Activated T-cell treated with anti-CD3 and anti-CD28 coated beads, Interleukin-2, amount 50 U/mL, for 72 hours (primary cell): ENCODE measurements at regions not wholly inside any gene's neighbourhood (a gene's known extent, or its start where the extent isn't known, plus 50 kb on each side); places are given as distances from the start of the nearest gene placed in this dataset.

ENCODE experiments used
- ATAC-seq, 2 donors: fragments of 150-1000 bp; cut with Tn5 transposase; replicated peaks in 1 of 2; 2 replicates each; pipeline ENCODE4 v1.10.0; 2021; ENCODE audit warnings: moderate library complexity in 2 of 2, mild to moderate bottlenecking in 1 of 2
- DNase-seq, 2 donors: peaks; one replicate each; pipeline ENCODE4 v3.0.0; 2021 to 2022; ENCODE audit warnings: mixed read lengths in 1 of 2
- H3K27ac Mint-ChIP-seq: one replicate; pipeline ENCODE4 v1.8.0; 2022; ENCODE audit warnings: mild to moderate bottlenecking, moderate library complexity, mixed read lengths
- H3K27me3 Mint-ChIP-seq: one replicate; pipeline ENCODE4 v1.8.0; 2022; ENCODE audit warnings: low read depth, mixed read lengths
- H3K36me3 Mint-ChIP-seq, 2 donors: one replicate each; pipeline ENCODE4 v1.8.0; 2022; ENCODE audit warnings: mixed read lengths in 2 of 2, mild to moderate bottlenecking in 1 of 2; ENCODE audit not compliant: insufficient read depth in 2 of 2
- H3K4me1 Mint-ChIP-seq: one replicate; pipeline ENCODE4 v1.8.0; 2022; ENCODE audit warnings: low read depth, mixed read lengths
- H3K4me3 Mint-ChIP-seq, 2 donors: one replicate each; pipeline ENCODE4 v1.8.0; 2022; ENCODE audit warnings: mild to moderate bottlenecking in 2 of 2, mixed read lengths in 2 of 2, moderate library complexity in 2 of 2
- H3K9me3 Mint-ChIP-seq, 2 donors: one replicate each; pipeline ENCODE4 v1.8.0; 2022; ENCODE audit warnings: mixed read lengths in 2 of 2

- no peaks in the 10 kb centered on the region for H3K36me3 Mint-ChIP-seq
- no peaks in the 10 kb centered on the region for H3K27me3 Mint-ChIP-seq
- no peak overlapping the region for H3K4me3 Mint-ChIP-seq
These were observed 1274.7 kb upstream of the CADM2 start for GRCh38 chr3:83683937-83684598.

DNA sequence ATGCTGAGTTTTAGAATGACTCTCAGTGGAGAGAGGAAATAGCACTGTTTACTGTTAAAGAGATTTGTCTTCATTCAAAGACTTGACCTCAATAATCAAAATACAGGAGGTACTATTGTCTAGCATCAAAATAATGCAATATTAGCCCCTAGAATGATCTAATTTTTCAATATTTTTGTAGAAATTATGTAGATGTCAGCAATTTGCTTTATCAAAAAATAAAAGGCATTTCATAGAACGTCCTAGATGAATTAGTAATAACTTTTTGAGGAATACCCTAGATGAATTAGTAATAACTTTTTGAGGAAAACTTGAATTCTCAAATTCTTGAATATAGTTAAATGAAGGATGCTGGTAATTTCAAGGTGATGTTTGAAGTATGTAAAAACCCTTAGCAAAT, 1252.1 kb upstream of the CADM2 start:
- H3K9me3 Mint-ChIP-seq, result peaks cover 6 to 7% of the 10 kb centered on the region in 2 donors
- ATAC-seq, result no peak
- DNase-seq, result no peak
- H3K27ac Mint-ChIP-seq, result no peak overlapping the region
- H3K4me3 Mint-ChIP-seq, result no peak overlapping the region
- no peaks in the 10 kb centered on the region for H3K4me1 Mint-ChIP-seq
- H3K36me3 Mint-ChIP-seq, result peaks cover 0 to 2% of the 10 kb centered on the region in 2 donors
- H3K27me3 Mint-ChIP-seq, result no peaks in the 10 kb centered on the region

More at GRCh38 chr3:83683937-83684598, 1274.7 kb upstream of the CADM2 start:
- Mint-ChIP-seq H3K4me1 (no peaks in the 10 kb centered on the region), H3K9me3 (peaks cover 4 to 13% of the 10 kb centered on the region in 2 donors), H3K27ac (no peak overlapping the region)
- ATAC-seq, result no peak
- DNase-seq, result no peak

DNA sequence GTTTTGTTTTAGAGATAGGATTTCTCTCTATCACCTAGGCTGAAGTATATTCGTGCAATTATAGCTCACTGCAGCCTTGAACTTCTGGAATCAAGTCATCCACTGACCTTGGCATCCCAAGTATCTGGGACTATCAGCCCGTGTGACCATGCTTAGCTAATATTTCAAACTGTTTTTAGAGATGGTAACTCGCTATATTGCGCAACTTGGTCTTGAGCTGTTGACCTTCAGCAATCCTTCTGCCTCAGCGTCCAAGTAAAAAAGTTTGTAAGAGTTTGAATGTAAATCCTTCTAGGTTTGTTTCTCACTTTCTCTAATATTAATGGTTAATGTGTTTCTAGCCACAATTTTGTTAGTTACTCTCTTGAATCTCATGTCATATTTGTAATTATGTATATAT, 1243.5 kb upstream of the CADM2 start:
- DNase-seq (no peak), ATAC-seq (no peak)
- H3K4me3 Mint-ChIP-seq, result no peak overlapping the region
- H3K36me3 Mint-ChIP-seq, result no peaks in the 10 kb centered on the region
- H3K27ac Mint-ChIP-seq, result no peak overlapping the region
- no peaks in the 10 kb centered on the region for H3K27me3 Mint-ChIP-seq
- no peaks in the 10 kb centered on the region for H3K4me1 Mint-ChIP-seq
- peaks cover 2 to 10% of the 10 kb centered on the region in 2 donors for H3K9me3 Mint-ChIP-seq

DNA sequence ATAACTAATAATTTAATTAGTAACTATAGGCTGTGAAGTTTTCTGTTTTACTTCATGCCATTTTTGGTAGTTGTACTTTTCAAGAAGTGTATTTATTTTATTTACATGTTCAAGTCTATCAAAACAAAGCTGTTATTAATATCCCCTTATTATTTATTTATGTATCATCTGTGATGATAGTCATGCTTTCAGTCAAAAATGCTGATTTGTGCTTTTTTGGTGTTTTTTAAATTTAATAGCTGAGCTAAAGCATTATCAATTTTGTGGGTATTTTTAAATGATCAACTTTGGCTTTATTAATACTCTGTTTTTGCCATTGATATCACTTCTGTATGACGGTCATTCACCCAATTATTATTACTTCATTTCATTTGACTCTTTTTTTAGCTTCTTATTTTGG, 1229.2 kb upstream of the CADM2 start:
- DNase-seq (no peak), ATAC-seq (no peak)
- Mint-ChIP-seq H3K36me3 (peaks cover 0 to 2% of the 10 kb centered on the region in 2 donors), H3K4me3 (no peak overlapping the region), H3K27me3 (no peaks in the 10 kb centered on the region), H3K9me3 (peaks cover 2 to 11% of the 10 kb centered on the region in 2 donors), H3K4me1 (no peaks in the 10 kb centered on the region), H3K27ac (no peak overlapping the region)

DNA sequence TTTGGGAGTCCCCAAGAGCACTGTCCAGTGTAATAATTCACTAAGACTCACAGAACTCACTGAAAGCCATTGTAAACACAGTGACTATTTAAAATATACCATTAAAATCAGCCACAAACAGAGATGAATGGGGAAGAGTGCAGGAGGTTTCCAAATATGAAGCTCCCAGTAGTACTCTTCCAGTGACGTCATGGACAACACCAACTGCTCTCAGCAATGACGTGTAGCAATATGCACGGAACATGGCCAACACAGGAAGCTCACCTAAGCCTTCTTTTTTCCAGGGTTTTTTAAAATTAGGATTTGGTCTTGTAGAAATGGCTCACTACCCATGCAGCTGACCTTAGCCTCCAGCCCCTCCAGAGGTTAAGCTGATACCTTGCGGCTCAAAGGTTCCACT, 1224.1 kb upstream of the CADM2 start:
- H3K27me3 Mint-ChIP-seq, result no peaks in the 10 kb centered on the region
- H3K4me3 Mint-ChIP-seq, result no peak overlapping the region
- no peak for ATAC-seq
- no peak overlapping the region for H3K27ac Mint-ChIP-seq
- DNase-seq, result no peak
- no peaks in the 10 kb centered on the region for H3K4me1 Mint-ChIP-seq
- no peaks in the 10 kb centered on the region for H3K36me3 Mint-ChIP-seq
- no peaks in the 10 kb centered on the region for H3K9me3 Mint-ChIP-seq

GRCh38 chr3:83738202-83738601, 1220.6 kb upstream of the CADM2 start:
- H3K9me3 Mint-ChIP-seq, result peaks cover 0 to 3% of the 10 kb centered on the region in 2 donors
- ATAC-seq, result no peak
- H3K4me1 Mint-ChIP-seq, result no peaks in the 10 kb centered on the region

DNA sequence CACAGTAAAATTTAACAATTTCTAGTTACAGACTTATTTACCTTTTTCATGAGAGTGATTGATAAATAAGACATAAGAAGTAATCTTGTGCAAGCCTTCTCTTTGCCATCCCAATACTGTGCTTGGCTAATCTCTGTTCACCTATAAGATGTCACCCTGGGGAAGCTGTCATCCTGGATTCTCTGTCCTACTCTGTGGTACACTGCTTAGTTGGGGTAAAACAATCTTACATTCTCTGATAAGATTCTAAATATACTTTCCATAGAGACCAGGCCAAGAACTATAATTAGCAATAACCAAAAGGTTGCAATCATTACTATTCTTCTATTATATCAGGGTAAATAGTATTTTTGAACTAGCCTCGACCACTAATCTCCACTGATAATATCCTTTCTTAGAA, 1218.3 kb upstream of the CADM2 start:
- DNase-seq (no peak), ATAC-seq (no peak)
- Mint-ChIP-seq H3K27ac (no peak overlapping the region), H3K27me3 (no peaks in the 10 kb centered on the region), H3K36me3 (peaks cover 0 to 1% of the 10 kb centered on the region in 2 donors), H3K9me3 (peaks cover 2 to 7% of the 10 kb centered on the region in 2 donors), H3K4me1 (no peaks in the 10 kb centered on the region), H3K4me3 (no peak overlapping the region)

More at GRCh38 chr3:83738202-83738601, 1220.6 kb upstream of the CADM2 start:
- Mint-ChIP-seq H3K27ac (no peak overlapping the region), H3K4me3 (no peak overlapping the region), H3K36me3 (peaks cover 0 to 1% of the 10 kb centered on the region in 2 donors), H3K27me3 (no peaks in the 10 kb centered on the region)
- no peak for DNase-seq

DNA sequence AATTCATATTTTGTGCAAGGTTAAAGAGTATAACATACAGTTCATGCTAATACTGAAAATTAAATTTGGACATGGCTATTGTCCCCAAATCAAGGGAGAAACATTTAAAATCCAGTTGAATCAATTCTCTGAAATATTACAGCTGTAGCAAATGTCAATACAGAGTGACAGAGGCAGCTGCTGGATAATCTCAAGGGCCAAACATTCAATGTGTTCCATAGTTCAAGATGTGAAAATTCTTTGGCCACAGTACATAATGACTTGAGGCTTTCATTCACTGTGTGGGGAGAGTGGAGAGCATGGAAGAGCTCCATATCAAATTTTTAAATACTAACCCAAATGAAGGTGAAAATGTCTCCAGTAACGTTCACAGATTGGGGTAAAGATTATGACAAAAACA, 1192.8 kb upstream of the CADM2 start:
- Mint-ChIP-seq H3K4me3 (no peak overlapping the region), H3K27me3 (no peaks in the 10 kb centered on the region), H3K4me1 (no peaks in the 10 kb centered on the region)

GRCh38 chr3:83769791-83770663, 1188.8 kb upstream of the CADM2 start:
- ATAC-seq (no peak), DNase-seq (no peak)
- Mint-ChIP-seq H3K4me1 (no peaks in the 10 kb centered on the region), H3K27me3 (no peaks in the 10 kb centered on the region), H3K4me3 (no peak overlapping the region), H3K9me3 (peaks cover under 1 to 3% of the 10 kb centered on the region in 2 donors), H3K36me3 (no peaks in the 10 kb centered on the region), H3K27ac (no peak overlapping the region)

More for the DNA sequence above, 1192.8 kb upstream of the CADM2 start:
- peaks cover 3 to 6% of the 10 kb centered on the region in 2 donors for H3K9me3 Mint-ChIP-seq
- ATAC-seq, result no peak
- DNase-seq, result no peak
- H3K36me3 Mint-ChIP-seq, result no peaks in the 10 kb centered on the region
- no peak overlapping the region for H3K27ac Mint-ChIP-seq

- DNase-seq, result no peak
- no peak for ATAC-seq
- Mint-ChIP-seq H3K4me1 (no peaks in the 10 kb centered on the region), H3K36me3 (no peaks in the 10 kb centered on the region), H3K27ac (no peak overlapping the region), H3K9me3 (peaks cover 0 to 1% of the 10 kb centered on the region in 2 donors), H3K4me3 (no peak overlapping the region), H3K27me3 (no peaks in the 10 kb centered on the region)
These were observed 1188.0 kb upstream of the CADM2 start for GRCh38 chr3:83770664-83771402.

GRCh38 chr3:83802801-83803200, 1156.0 kb upstream of the CADM2 start:
- Mint-ChIP-seq H3K27me3 (no peaks in the 10 kb centered on the region), H3K36me3 (no peaks in the 10 kb centered on the region), H3K4me1 (no peaks in the 10 kb centered on the region), H3K9me3 (peaks cover 0 to 4% of the 10 kb centered on the region in 2 donors), H3K27ac (no peak overlapping the region), H3K4me3 (no peak overlapping the region)
- no peak for DNase-seq
- no peak for ATAC-seq

- Mint-ChIP-seq H3K27ac (no peak overlapping the region), H3K4me1 (no peaks in the 10 kb centered on the region), H3K36me3 (no peaks in the 10 kb centered on the region), H3K4me3 (no peak overlapping the region), H3K9me3 (peaks cover 3 to 4% of the 10 kb centered on the region in 2 donors), H3K27me3 (no peaks in the 10 kb centered on the region)
- no peak for DNase-seq
- no peak for ATAC-seq
These were observed 1151.3 kb upstream of the CADM2 start for GRCh38 chr3:83807511-83807910.

DNA sequence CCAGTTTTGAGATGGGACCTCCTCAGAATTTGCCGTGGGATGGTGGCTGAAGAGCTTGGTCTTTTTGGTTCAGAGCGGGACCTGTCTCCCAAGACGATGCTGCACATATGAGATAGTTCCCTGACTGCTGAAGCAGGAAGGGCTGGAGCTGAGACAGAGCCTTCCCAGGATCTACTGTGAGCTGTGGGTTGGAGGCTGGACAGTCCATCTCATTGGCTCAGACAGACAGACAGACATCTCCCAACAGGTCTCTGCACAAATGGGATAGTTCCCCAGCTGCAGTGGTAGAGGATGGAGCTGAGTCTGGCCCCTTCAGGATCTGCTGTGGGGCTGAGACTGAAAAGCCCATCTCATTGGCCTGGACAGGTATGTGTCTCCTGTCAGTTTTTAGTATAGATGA, 1145.6 kb upstream of the CADM2 start:
- Mint-ChIP-seq H3K27me3 (no peaks in the 10 kb centered on the region), H3K27ac (no peak overlapping the region), H3K36me3 (no peaks in the 10 kb centered on the region), H3K4me3 (no peak overlapping the region), H3K9me3 (peaks cover 3 to 9% of the 10 kb centered on the region in 2 donors), H3K4me1 (no peaks in the 10 kb centered on the region)
- ATAC-seq (no peak), DNase-seq (no peak)
